HCT116 (cell line): ENCODE measurements at regions not wholly inside any gene's neighbourhood (a gene's known extent, or its start where the extent isn't known, plus 50 kb on each side); places are given as distances from the start of the nearest gene placed in this dataset.

Experiments used
- CTCF ChIP-seq, 3 experiments: fragments of 200-600 bp in 1 of 3; sonication (generic) in 1 of 3; IDR thresholded peaks in 2 of 3; conservative IDR thresholded peaks in 1 of 3; 2 replicates each; pipeline ENCODE4 v1.5.1; 2012 to 2017; ENCODE audit warnings: low read depth in 2 of 3, low read length in 2 of 3, antibody characterized with exemption in 1 of 3, borderline replicate concordance in 1 of 3, control low read depth in 1 of 3, mild to moderate bottlenecking in 1 of 3, mixed read lengths in 1 of 3, mixed run types in 1 of 3, moderate library complexity in 1 of 3; ENCODE audit not compliant: insufficient read depth in 1 of 3
- EZH2 ChIP-seq: fragments of 200-600 bp; sonication (generic); IDR thresholded peaks from 2 replicates; pipeline ENCODE4 v1.6.1; 2017; ENCODE audit warnings: antibody characterized with exemption, mixed run types
- MAX ChIP-seq: IDR thresholded peaks from 2 replicates; pipeline ENCODE4 v1.6.1; 2012
- POLR2A ChIP-seq: IDR thresholded peaks from 2 replicates; pipeline ENCODE4 v1.7.0; 2011; ENCODE audit warnings: borderline replicate concordance; ENCODE audit not compliant: insufficient read depth, insufficient read length; ENCODE audit errors: extremely low read depth
- POLR2AphosphoS5 ChIP-seq: IDR thresholded peaks from 2 replicates; pipeline ENCODE4 v1.6.1; 2011; ENCODE audit warnings: mild to moderate bottlenecking, low read depth, low read length, moderate library complexity
- REST ChIP-seq: IDR thresholded peaks from 2 replicates; pipeline ENCODE4 v1.6.1; 2012; ENCODE audit warnings: low read depth
- TCF7L2 ChIP-seq: IDR thresholded peaks from 2 replicates; pipeline ENCODE4 v1.7.0; 2011; ENCODE audit warnings: borderline replicate concordance, inconsistent platforms; ENCODE audit not compliant: insufficient read depth, insufficient read length; ENCODE audit errors: extremely low read depth
- YY1 ChIP-seq: IDR thresholded peaks from 2 replicates; pipeline ENCODE4 v1.6.1; 2011; ENCODE audit warnings: low read length, low read depth, moderate library complexity, mild to moderate bottlenecking; ENCODE audit not compliant: insufficient replicate concordance; ENCODE audit errors: extremely low read depth
- ZNF274 ChIP-seq: fragments of 200-500 bp; sonication (Bioruptor generic); IDR thresholded peaks from 2 replicates; pipeline ENCODE4 v1.6.1; 2014; ENCODE audit warnings: mild to moderate bottlenecking, low read depth, low read length, inconsistent platforms

- TF ChIP-seq REST (no peak), CTCF (IDR thresholded peaks at IDR 0.05 in 2 of 3, conservative IDR thresholded peaks at IDR 0.05 in 1 of 3; ENCODE audit: borderline replicate concordance in 1 of 3, insufficient read depth in 1 of 3, low read depth in 2 of 3, low read length in 2 of 3) (no peak), POLR2AphosphoS5 (no peak), POLR2A (no peak), MAX (no peak), YY1 (no peak), TCF7L2 (no peak), ZNF274 (no peak), EZH2 (no peak)
These were observed 89.7 kb downstream of the SEMA4F start for GRCh38 chr2:74743778-74744177.
